ENCODE measurements at regions not wholly inside any gene's neighbourhood (a gene's known extent, or its start where the extent isn't known, plus 50 kb on each side); places are given as distances from the start of the nearest gene placed in this dataset.

GRCh38 chr6:167210375-167211294 is 52.9 kb upstream of the GPR31 start:
- no peak for TF ChIP-seq TARDBP (IDR thresholded peaks at IDR 0.05)
- no peak for TF ChIP-seq SUZ12 (IDR thresholded peaks at IDR 0.05)
